DMS153 treated with DMSO at 0.1 percent for 48 hours (cell line): ENCODE measurements at regions not wholly inside any gene's neighbourhood (a gene's known extent, or its start where the extent isn't known, plus 50 kb on each side); places are given as distances from the start of the nearest gene placed in this dataset.
"Not testable (repeated sequence)": the region's sequence is repeated elsewhere in the genome, so short reads cannot be mapped to it uniquely, and the experiment has no call there.

Experiments
- DNase-seq: peaks from one replicate; lab custom pipeline; 2025; ENCODE audit not compliant: unreplicated experiment; lab: John Stamatoyannopoulos, UW

DNA sequence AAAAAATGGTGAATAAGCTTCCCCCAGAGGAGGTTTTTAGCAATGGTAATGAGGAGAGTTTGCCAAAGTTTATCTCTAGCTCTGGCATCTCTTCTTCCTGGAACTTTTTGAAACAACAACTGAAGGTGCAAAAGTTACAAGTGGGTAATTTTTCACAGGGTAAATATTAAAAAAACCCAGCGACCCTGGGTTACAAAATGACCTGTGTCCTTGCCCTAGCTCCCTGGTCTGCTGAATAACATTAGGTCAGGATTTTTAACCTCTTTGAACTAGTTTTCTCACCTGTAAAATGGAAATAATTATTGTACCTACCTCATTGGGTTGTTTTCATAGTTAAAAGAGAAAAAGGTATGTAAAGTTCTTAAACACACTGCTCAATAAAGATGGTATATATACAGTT, 332.4 kb upstream of the DUSP10 start:
- no peak for DNase-seq

DNA sequence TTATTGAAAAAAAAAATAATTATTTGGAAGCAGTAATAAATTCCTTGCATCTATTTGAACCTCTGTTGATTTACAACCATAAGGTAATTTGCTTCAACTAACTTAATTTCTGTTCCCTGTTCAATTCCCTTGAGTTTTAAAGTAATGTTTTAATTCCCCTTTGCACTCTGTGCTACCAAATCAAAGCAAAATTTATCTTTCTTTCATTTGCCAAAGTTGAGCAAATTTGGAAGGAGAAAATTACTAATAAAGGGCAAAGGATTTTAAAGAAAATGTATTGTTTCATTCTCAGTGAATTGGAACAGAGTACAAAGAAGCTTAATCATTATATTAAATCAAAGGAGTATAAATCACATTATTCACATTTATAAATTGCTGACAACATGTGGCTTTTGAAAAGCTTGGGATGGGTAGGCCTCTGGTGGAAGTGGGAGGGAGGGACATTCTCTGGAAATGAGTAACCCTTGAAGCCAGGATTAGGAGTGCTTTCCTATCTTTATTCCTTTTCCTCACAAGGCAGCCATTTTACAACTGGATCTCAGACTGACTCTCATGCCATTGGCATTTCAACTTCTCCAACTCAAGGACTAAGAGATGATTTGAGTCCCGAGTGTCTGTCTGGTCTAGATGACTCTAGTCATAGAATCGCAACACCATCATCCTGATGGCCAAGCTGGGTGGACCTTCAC, 331.6 kb upstream of the DUSP10 start:
- DNase-seq: no peak

DNA sequence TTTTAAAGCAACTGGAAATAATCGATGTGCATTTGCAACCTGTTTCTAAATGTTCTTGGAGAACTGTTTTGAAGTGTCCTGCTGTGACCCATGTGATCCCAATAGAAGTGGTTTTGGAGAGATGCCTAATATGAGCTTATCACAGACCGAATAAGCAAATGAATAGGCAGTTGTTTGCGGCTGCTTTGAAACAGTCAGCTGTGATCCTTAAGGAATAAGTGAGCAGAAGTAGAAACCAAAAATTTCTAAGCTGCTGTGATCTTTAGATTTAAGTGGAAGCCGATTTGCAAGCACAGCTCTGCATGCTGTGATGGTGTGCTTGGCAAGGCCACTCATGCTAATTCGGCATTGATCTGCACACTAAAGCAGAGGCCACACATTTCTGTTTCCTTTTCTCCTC, 329.5 kb upstream of the DUSP10 start:
- no peak for DNase-seq

DNA sequence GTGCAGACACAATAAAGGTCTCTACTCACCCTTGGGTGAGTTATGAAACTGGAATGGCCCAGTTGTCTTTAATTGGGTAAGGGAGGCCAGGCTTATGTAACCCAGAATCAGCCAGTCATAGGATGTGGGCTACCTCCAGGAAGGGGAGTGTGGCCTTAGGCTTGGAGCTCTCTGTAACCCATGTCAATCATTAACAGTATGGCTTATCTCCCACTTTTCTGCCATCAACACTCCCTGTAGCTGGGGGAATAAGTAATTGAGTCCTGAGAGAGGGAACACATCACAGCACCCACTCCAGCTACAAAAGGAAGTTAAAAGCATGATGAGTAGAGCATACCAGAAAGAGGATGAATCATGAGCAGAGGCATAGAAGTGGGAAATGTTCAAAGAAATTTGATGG, 327.0 kb upstream of the DUSP10 start:
- DNase-seq: no peak

DNA sequence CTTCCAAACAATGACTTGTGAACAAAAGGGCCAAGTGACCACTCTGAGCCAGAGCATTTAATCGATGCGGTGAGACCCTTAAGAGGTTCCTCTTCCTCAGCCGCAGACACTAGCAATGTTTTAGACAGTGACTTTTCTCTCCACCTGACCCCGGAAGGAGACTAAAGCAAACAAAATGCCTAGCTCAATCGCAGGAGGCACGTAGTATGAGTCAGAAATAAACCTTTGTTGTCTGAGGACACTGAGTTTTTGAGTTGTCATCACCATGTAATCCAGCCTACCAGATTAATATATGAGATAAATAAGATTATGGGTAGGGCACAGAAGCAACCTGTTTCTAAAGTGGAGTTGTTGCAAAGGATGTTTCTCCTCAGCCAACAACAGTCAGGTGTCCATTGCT, 326.2 kb upstream of the DUSP10 start:
- DNase-seq: no peak

DNA sequence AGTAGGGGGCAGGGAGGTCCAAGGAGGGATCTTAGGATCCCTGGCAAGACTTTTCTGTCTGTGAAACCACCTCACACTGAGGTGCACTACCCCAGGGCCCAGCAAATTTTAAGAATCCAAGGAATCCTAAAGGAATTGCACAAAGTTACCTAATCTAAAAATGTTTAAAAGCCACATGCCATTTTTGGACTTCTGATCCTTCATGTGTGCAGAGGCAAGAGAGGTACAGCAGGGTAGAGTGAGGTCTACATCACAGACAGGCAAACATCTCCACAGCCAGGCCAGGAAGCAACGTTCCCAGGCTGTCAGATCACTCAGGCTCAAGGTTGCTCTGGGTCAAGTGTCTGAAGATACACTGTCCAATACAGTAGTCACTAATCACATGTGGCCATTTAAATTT, 324.6 kb upstream of the DUSP10 start:
- DNase-seq: no peak

DNA sequence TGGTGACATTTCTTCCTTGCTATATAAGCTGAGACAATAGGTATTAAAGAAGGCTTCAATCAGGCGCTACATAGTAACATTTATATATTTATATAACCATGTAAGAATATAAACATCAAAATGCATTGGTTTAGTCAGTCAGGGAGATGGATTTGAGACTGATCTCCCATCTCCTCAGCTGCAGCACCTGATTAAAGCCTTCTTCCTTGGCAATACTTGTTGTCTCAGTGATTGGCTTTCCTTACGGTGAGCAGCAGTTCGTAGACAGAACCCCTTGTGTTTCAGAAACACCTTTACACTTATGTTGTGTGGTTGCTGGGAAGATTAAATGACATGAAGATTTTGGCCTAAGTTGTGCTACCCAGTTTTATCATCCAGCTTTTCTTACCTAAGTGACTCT, 323.3 kb upstream of the DUSP10 start:
- no peak for DNase-seq

DNA sequence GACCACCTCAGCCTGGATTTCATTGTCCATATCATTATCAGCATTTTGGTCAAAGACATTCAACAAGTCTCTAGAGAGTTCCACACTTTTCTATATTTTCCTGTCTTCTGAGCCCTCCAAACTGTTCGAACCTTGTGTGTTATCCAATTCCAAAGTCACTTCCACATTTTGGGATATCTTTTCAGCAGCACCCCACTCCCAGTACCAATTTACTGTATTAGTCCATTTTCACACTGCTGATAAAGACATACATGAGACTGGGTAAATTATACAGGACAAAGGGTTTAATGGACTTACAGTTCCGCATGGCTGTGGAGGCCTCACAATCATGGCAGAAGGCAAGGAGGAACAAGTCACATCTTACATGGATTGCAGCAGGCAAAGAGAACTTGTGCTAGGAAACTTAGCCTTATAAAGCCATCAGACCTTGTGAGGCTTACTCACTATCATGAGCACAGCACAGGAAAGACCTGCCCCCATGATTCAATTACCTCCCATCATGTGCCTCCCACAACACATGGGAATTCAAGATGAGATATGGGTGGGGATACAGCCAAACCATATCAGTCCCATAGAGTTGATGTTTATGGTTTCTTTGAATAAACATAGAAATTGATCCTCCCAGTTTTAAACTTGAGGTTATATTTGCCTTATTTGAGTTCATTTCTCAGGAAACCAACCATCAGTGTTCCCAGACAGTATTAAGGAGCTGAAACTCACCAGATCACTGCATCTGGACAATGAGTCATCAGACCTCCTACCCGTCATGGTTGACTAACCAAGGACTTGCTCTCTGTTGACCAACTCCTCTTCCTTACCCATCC, 322.7 kb upstream of the DUSP10 start:
- DNase-seq: no peak

DNA sequence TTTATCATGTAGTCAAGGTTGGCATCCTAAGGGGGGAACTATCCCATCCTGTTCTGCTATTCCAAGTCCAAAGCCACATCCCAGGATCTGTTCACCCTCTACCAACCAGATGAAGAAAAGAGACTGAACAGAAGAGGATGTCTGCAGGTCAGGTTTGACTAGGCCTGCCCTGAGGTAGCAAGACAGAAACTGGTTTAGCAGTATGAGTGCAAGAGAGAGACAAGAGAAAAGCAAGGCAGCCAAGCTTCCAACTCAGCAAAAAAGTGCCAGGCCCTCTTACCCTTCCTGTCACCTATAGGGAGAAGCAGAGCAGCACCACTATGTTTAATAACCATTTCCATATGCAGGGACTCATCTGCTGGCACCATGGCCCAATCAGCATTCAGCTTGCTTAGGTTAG, 320.8 kb upstream of the DUSP10 start:
- no peak for DNase-seq

DNA sequence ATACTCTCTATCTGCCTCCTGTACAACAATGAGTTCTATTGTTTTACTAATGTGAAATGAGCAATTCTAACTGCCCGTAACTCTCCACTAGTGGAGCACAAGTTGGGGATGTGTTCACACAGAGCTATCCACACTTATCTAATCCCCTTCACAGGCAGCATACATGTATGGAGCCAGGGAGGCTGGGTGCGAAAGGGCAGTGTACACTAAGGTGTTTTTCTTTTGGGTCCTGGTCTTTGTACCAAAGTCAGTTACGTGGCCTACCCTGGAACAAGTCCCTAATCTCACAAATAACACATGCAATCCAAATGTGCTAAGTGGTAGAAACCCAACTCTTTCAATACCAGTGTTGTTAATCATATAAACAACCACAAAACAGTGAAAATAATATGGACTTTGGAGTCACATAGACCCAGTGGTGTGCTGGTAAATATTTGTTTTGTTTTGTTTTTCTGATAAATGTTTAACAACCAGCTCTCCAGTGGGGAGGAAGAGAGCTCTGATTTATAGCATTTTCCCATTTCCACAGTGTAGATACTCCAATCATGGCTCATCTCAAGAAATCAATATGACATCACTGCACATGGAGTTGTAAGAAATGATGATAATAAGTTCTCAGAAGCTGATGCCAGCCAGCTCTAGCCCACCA, 319.9 kb upstream of the DUSP10 start:
- DNase-seq: no peak

DNA sequence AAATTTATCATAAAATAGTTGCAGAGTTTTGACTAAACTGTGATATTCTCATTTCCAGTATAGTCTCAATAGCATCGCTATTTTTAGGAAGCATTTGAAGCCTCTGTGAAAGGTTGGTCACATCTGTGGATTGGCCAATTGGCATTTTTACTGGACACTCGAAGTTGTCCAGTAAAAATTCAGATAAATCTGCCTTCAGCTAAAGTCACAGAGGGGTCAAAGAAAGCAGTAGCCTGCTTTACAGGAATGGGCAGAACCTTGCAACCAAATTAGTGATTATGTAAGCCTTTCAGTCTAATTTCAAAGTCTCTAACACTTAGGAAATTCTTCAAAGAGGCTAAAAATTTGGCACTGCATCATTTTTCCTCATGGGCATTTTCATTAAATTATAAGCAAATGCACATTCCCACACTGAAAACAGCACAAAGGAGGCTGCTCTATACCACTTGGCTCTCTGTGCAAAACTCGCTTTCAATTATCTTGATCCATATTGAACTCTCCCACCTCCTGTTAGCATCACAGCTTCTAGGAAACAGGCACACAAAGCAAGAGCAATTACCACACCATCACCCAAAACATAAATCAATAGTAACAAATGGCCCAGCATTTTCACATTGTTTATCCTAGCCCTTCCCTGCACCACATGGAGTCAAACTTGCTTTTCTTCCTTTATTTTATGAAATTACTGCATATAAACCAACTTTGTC, 318.5 kb upstream of the DUSP10 start:
- no peak for DNase-seq

DNA sequence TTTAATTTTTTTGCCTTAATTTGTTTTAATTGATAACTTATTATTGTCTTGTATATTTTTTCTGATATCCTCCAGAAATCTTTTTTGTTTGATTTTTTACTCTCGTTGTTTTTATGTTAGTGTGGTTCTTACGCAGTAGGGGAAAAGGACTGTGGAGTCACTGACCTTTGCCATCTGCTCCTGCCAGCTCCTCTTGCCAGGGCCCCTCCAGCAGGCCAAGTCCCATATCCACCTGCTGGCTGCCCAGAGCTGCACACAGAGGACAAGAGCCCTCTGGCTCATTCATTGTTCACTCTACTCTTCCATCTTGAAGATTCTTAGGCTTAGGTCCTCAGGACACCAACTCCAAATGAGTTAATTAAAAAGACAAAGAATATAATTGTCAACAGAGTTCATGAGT, 316.4 kb upstream of the DUSP10 start:
- DNase-seq: no peak

DNA sequence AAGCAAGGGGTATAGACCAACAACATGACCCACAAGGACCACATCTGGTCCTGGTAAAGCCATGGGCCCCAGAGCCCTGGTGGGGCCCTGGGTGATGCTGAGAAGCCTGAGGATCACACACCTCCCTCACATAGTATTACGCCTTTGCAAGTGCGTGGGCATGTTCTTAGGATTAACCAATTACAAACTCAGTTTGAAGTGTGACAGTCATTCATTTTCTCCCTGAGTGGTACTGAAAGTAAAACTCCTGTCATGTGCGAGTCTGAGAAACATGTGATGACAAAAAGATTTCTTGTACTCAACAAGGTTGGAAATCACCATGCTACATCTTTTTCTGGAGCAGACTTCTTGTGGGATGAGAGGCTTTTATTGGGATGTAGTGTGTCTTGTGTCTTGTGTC, 315.3 kb upstream of the DUSP10 start:
- DNase-seq: no peak

DNA sequence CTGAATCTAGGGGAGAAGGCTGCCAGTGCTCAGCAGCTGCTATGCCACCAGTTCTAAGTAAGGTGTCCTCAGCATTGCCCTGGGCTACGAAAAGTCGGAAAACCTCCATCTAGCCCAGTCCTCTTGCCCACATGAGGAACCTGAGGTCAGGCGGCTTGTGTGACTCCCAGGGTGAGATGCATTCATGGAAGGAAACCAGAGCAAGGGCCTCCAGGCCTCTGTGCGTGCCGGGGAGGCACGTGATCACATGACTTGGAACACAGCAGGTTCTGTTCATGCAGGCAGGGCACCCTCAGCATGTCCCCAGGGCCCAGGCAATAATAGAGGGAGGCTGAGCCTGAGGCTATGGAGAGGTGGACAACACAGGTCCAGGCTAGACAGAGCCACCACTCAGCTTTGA, 312.5 kb upstream of the DUSP10 start:
- no peak for DNase-seq

DNA sequence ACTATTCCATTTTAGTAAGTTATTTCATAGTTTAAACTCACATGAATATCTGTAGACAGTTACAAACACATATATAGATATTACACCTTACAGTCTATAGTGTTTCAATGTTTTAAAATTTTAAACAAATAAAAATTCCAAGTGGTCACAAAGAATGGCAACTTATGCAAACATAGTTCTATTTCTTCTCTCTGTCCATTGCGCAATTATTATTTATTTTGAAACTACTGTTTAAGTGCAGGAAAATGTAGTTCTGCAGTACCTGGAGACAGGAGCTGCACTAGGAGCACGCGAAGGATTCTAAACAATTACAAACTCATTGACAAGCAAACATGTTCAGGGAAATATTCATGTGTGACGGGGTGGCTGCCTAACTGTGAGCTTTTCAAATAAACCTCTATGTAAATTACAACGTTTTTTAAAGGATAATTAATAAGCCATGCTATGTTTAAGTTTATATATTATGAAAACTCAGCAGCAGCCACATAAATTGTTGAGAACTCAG, 312.0 kb upstream of the DUSP10 start:
- no peak for DNase-seq

DNA sequence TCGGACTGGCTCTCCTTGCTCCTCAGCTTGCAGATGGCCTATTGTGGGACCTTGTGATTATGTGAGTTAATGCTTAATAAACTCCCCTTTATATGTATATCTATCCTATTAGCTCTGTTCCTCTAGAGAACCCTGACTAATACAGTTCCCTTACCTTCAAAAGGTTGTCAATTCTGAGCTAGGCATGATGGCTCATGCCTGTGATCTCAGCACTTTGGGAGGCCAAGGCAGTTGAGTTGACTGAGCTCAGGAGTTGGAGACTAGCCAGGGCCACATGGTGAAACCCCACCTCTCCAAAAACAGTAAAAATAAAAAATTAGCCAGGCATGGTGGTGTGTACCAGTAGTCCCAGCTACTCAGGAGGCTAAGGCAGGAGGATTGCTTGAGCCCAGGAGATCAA, 309.4 kb upstream of the DUSP10 start:
- not testable (repeated sequence) for DNase-seq

DNA sequence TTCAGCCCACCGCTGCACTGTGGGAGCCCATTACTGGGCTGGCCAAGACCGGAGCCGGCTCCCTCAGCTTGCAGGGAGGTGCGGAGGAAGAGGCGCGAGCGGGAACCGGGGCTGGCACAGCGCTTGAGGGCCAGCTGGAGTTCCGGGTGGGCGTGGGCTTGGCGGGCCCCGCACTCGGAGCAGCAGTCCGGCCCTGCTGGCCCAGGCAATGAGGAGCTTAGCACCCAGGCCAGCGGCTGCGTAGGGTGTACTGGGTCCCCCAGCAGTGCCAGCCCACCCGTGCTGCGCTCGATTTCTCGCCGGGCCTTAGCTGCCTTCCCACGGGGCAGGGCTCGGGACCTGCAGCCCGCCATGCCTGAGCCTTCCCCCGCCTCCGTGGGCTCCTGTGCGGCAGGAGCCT, 307.8 kb upstream of the DUSP10 start:
- DNase-seq: not testable (repeated sequence)

DNA sequence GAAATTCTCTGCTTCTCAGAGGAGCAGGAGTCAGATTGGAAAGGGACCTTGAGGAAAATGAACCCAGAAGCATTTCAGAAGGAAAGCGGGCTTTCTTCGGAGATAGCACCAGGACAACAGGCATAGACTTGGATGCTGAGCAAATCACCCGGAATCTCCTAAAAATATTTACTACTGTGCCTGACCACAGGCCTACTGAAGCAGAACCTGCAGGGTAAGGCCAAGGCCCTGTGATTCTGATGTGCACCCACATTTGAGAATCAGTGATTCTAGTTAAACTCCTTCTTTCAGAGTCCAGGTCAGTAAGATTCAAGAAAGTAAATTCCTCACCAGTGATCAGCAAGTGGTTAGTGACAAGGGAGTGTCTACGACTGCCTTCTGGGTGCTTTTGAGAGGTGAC, 307.3 kb upstream of the DUSP10 start:
- no peak for DNase-seq

DNA sequence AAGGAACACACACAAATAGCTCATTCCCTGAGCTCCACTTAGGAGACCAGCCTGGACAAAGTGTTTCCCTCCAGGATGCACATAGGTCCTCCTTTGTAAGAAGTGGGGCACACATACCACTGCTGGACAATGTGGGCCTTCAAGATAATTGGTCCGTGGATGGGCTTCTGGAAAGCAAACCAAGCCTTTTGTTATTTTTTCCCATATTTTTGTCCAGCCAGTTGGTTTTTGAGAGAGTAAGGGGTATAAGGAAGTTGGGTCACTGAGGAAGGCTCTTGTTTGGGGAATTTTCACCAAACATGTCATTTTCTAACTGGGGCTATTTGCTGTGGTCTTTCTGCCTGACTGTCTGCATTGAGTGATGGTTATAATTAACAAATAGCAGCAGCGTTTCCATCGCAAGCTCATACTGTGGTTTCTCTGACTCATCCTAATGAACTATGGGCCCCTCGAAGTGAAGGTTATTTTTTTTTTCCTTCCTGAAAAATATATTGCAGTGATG, 306.3 kb upstream of the DUSP10 start:
- DNase-seq: no peak

DNA sequence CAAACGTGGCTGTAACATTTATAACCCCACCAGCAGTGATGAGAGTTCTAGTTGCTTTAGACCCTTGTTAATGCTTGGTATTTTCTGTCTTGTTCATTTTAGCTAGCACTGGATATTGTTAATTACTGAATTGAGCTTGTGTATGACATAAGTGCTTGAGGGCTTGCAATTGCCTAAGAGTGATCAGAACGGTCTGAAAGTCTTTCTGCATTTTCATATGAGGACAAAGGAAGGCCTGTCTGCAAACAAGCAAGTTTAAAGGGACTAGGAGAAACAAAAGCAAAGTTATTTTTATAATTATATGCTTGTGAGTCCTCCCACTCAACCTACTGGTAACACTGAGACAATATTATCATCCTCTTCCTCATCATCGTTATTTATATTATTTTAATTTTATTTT, 305.5 kb upstream of the DUSP10 start:
- DNase-seq: no peak

DNA sequence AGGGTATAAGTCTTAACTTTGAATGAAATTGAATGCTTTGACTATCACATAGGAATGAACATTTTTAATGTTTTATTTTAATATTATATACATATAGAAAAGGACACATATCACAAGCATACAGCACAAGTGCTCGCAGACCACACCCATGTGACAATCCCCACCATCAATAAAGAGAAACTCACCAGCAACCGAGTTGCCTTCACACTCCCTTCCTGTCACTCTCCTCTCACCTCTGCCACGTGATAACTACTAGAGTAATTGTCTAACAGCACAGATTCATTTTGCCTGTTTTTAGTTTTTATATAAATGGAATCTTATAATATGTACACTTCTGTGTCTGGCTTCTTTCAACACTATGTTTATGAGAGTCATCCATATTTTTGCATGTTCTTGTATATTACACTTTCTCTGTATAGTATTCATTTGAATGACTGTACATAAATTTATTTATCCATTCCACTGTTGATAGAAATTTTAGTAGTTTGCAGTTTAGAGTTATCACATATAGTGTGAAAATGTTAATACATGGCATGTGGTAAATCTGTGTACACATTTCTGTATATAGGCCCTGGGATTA, 304.9 kb upstream of the DUSP10 start:
- DNase-seq: no peak
